Kidney epithelial cell (primary cell): ENCODE measurements at regions not wholly inside any gene's neighbourhood (a gene's known extent, or its start where the extent isn't known, plus 50 kb on each side); places are given as distances from the start of the nearest gene placed in this dataset.

Source experiments
- DNase-seq: peaks from one replicate; pipeline ENCODE4 v3.0.0-alpha.2; 2010; ENCODE audit warnings: low read depth
- H3K27me3 ChIP-seq: 2 replicates; pipeline ENCODE4 v1.6.0; 2011; ENCODE audit warnings: low read length; ENCODE audit not compliant: control insufficient read depth, insufficient read depth
- H3K36me3 ChIP-seq: 2 replicates; pipeline ENCODE4 v1.5.1; 2011; ENCODE audit warnings: low read length; ENCODE audit not compliant: control insufficient read depth, insufficient read depth
- H3K4me3 ChIP-seq: 2 replicates; pipeline ENCODE4 v1.5.1; 2011; ENCODE audit warnings: low read depth, mild to moderate bottlenecking, control low read depth, low read length
- CTCF ChIP-seq: IDR thresholded peaks from 2 replicates; pipeline ENCODE4 v1.5.1; 2011; ENCODE audit warnings: mild to moderate bottlenecking, moderate library complexity, low read length, control low read depth, inconsistent platforms; ENCODE audit not compliant: insufficient read depth, poor library complexity, severe bottlenecking

GRCh38 chr2:19643117-19643518, 258.7 kb downstream of the TTC32 start:
- Histone ChIP-seq H3K36me3 (no peaks in the 10 kb centered on the region), H3K4me3 (no peak overlapping the region), H3K27me3 (no peaks in the 10 kb centered on the region)
- DNase-seq, result no peak
- no peak for TF ChIP-seq CTCF

- Histone ChIP-seq H3K4me3 (no peak overlapping the region), H3K36me3 (no peaks in the 10 kb centered on the region), H3K27me3 (no peaks in the 10 kb centered on the region)
- DNase-seq, result no peak
- TF ChIP-seq CTCF, result no peak
Measured at GRCh38 chr2:19642501-19642900, 259.3 kb downstream of the TTC32 start.

GRCh38 chr2:19635951-19636510, 265.8 kb downstream of the TTC32 start:
- H3K27me3 ChIP-seq, result no peaks in the 10 kb centered on the region
- DNase-seq, result no peak
- TF ChIP-seq CTCF, result no peak

GRCh38 chr2:19632403-19632991, 269.3 kb downstream of the TTC32 start:
- no peak for DNase-seq
- no peaks in the 10 kb centered on the region for H3K36me3 ChIP-seq
- TF ChIP-seq CTCF, result no peak
- no peak overlapping the region for H3K4me3 ChIP-seq
- no peaks in the 10 kb centered on the region for H3K27me3 ChIP-seq

More at GRCh38 chr2:19635951-19636510, 265.8 kb downstream of the TTC32 start:
- H3K4me3 ChIP-seq, result no peak overlapping the region
- no peaks in the 10 kb centered on the region for H3K36me3 ChIP-seq

- H3K27me3 ChIP-seq, result no peaks in the 10 kb centered on the region
- no peak for DNase-seq
- TF ChIP-seq CTCF, result no peak
- H3K36me3 ChIP-seq, result no peaks in the 10 kb centered on the region
- H3K4me3 ChIP-seq, result no peak overlapping the region
Measured at GRCh38 chr2:19631871-19632270, 269.9 kb downstream of the TTC32 start.

- H3K36me3 ChIP-seq, result no peaks in the 10 kb centered on the region
- no peak for DNase-seq
- H3K4me3 ChIP-seq, result no peak overlapping the region
- no peak for TF ChIP-seq CTCF
- no peaks in the 10 kb centered on the region for H3K27me3 ChIP-seq
Measured at GRCh38 chr2:19630921-19631320, 270.9 kb downstream of the TTC32 start.
